Activated naive CD4-positive, alpha-beta T cell treated with anti-CD3 and anti-CD28 coated beads, Interleukin-2, amount 50 U/mL, for 72 hours (primary cell): ENCODE measurements at regions not wholly inside any gene's neighbourhood (a gene's known extent, or its start where the extent isn't known, plus 50 kb on each side); places are given as distances from the start of the nearest gene placed in this dataset.

Experiments
- ATAC-seq, 2 donors: fragments of 150-1000 bp; cut with Tn5 transposase; 2 replicates each; pipeline ENCODE4 v1.10.0; 2021; ENCODE audit warnings: mild to moderate bottlenecking in 2 of 2, moderate library complexity in 2 of 2
- DNase-seq, 2 donors: peaks; one replicate each; pipeline ENCODE4 v3.0.0; 2021 to 2022; ENCODE audit warnings: low spot score in 2 of 2
- H3K27ac Mint-ChIP-seq, 2 donors: one replicate each; pipeline ENCODE4 v1.8.0; 2022; ENCODE audit warnings: mild to moderate bottlenecking in 2 of 2, mixed read lengths in 2 of 2
- H3K36me3 Mint-ChIP-seq, 2 donors: one replicate each; pipeline ENCODE4 v1.8.0; 2022; ENCODE audit warnings: mixed read lengths in 2 of 2
- H3K9me3 Mint-ChIP-seq, 2 donors: one replicate each; pipeline ENCODE4 v1.8.0; 2022; ENCODE audit warnings: mixed read lengths in 2 of 2

DNA sequence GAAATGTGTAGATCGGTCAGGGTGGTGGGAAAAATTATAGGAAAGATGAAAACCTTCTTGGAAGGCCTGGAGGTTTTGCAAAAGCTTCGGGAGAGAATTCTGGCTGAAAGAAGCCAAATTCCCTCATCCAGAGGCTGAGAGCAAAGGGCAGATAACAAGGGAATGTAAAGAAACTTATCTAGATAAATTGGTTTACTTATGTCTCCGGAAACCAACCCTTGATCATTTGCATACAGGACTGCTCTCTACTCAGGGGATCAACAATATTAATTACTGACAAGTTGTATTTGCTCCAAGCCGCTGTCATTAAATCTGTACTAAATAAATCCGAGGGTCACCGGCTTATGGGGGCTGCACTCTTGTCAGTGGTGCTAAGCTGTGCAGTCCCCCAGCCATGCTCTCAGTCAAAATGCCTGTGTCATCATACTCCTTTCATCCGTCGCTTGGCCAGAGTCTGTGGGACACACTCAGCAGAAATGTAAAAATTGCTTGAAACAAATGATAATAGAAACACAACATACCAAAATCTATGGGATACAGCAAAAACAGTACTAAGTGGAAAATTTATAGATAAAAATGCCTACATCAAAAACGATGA is 715.7 kb downstream of the KCTD8 start:
- H3K9me3 Mint-ChIP-seq = peaks cover 22 to 27% of the 10 kb centered on the region in 2 donors
- peaks cover 0 to 4% of the 10 kb centered on the region in 2 donors for H3K36me3 Mint-ChIP-seq
- DNase-seq = no peak
- ATAC-seq = no peak
- no peak overlapping the region for H3K27ac Mint-ChIP-seq

DNA sequence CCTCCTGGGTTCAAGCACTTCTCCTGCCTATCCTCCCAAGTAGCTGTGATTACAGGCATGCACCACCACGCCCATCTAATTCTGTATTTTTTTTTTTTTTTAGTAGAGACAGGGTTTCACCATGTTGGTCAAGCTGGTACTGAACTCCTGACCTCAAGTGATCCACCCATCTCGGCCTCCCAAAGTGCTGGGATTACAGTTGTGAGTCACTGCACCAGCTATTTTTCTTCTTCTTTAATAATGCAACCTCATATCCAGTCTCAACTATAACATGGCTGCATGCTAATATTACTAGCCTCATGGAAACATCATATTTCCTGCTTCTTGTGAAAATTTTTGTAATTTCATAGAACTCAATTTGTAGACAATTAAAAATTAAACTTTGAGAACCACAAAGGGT is 706.5 kb downstream of the KCTD8 start:
- no peaks in the 10 kb centered on the region for H3K36me3 Mint-ChIP-seq
- peaks cover 7 to 13% of the 10 kb centered on the region in 2 donors for H3K9me3 Mint-ChIP-seq
- ATAC-seq (no peak), DNase-seq (no peak)
- no peak overlapping the region for H3K27ac Mint-ChIP-seq

DNA sequence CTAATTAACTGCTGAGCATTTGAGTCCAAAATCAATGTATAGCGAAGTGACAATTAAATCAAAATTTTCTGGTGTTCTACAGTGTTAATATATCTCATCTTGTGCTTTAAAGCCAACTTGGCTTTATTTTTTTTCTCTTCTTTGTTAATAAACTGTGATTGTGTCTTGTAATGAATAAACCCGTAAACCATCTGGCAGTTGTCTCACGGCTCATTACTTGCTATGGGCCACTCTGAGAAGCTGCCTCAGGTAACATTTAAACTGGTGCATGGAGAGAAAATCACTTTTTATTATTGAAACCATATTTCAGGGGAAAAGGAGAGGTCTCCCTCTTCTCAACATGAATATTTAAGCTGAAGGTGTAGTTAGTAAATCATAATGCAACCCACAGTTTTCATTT is 694.0 kb downstream of the KCTD8 start:
- peaks cover 0 to 10% of the 10 kb centered on the region in 2 donors for H3K36me3 Mint-ChIP-seq
- H3K27ac Mint-ChIP-seq = no peak overlapping the region
- H3K9me3 Mint-ChIP-seq = peaks cover 21 to 30% of the 10 kb centered on the region in 2 donors
- ATAC-seq = no peak
- DNase-seq = no peak

DNA sequence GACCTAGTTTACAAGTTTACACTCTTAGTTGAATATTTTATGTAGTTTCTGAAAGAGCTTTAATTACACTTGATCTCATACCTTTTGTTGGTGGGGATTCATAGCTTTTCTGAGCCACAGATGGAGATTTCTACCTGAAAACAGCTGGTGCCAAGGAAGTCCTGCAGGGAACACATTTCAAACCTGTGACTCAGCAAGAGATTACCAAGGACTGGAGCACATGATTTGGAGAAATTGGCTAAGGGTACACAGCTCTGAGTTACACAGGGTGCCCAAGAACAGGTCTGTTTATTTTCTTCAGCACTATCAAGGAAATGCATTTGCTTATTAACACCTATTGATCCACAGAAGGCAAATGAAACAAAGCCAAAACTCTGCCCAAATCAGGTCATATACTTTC is 691.5 kb downstream of the KCTD8 start:
- no peak for ATAC-seq
- peaks cover 13 to 23% of the 10 kb centered on the region in 2 donors for H3K9me3 Mint-ChIP-seq
- no peak overlapping the region for H3K27ac Mint-ChIP-seq
- peaks cover 0 to 9% of the 10 kb centered on the region in 2 donors for H3K36me3 Mint-ChIP-seq
- no peak for DNase-seq

DNA sequence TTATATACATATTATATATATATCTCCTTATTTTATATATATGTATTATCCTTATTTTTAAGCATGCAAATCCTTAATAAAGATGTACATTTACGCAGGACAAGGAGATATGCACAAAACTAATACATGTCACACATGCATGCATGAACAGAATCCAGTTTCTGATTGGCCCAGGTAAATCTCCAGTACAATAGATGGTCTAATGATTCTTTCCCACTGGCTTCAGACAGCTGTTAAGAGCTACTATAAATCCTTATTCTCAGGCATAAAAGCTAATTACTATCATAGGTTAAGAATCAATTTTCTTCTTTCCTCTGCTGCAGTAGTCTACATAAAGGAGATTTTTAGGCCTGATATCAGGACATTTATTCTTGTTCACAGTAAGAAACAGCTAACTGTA is 689.8 kb downstream of the KCTD8 start:
- Mint-ChIP-seq H3K27ac (no peak overlapping the region), H3K9me3 (peaks cover 0 to 10% of the 10 kb centered on the region in 2 donors), H3K36me3 (no peaks in the 10 kb centered on the region)
- ATAC-seq (no peak), DNase-seq (no peak)

DNA sequence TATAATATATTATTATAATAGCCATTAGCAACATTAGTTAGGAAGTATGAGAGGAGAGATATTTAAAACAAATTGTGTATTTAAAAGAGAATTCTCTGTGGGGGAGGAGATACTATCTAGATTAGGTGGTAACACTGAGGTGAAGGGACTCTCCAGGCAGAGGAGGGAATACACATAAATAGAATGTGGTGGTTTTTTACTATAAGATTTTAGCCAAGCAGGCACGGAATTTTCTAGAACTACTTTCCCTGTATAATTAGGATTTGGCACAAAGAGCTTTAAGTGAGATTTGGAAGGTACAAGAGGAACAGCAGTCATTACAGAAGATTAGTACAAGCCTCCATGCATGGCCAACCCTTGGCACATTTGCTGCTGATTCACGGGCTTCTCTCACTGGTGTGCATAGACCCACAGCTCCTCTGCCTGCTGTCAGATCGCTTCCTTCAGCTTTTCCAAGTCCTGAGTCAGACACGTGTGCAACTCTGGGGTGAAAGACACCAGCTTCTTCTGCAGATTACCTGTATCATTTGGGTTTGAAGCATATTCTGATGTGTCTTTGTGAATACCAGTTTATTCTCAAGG is 685.5 kb downstream of the KCTD8 start:
- no peak for ATAC-seq

DNA sequence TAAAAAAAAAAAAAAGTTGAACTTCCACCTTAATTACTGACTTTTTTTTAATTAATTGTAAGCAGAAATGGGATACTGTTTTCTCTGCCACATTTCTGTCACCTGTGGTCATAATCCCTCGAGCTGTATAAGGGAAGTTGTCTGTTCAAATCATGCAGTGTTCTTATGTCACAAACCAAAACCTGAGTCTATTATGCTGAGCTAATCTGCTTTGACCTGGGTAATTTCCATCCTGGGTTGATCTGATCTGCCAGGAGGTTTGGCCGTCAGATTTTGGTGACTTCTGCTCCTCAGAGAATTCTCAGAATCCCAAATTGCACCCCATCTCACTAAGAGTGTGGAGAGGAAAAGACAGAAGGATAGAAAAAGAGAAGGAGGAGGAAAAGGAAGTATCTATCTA is 683.1 kb downstream of the KCTD8 start:
- ATAC-seq (no peak), DNase-seq (no peak)
- H3K36me3 Mint-ChIP-seq = peaks cover 0 to 1% of the 10 kb centered on the region in 2 donors
- H3K9me3 Mint-ChIP-seq = peaks cover 5 to 15% of the 10 kb centered on the region in 2 donors
- no peak overlapping the region for H3K27ac Mint-ChIP-seq

More for the DNA sequence above, 685.5 kb downstream of the KCTD8 start:
- H3K36me3 Mint-ChIP-seq = no peaks in the 10 kb centered on the region
- no peak for DNase-seq
- no peak overlapping the region for H3K27ac Mint-ChIP-seq
- H3K9me3 Mint-ChIP-seq = peaks cover 5 to 8% of the 10 kb centered on the region in 2 donors

DNA sequence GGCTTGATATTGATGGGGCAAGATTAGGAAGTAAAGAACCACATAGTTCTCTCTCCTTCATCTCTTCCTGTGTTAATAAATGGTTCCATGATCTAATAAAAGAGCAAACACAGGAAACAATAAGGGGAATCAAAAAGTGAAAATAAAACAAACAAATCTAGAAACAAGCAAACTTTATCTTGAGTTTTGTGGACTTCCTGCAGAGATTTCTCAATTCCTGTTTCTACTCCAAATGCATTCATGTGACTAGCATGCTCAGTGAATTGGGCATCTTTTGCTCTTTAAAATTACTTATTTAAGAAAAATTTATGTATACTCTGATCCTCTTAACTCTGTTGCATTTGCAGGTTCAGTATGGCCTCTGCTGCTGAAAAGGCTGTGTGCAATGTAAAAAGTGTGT is 682.0 kb downstream of the KCTD8 start:
- no peak for ATAC-seq
- H3K27ac Mint-ChIP-seq = no peak overlapping the region
- peaks cover 5 to 19% of the 10 kb centered on the region in 2 donors for H3K9me3 Mint-ChIP-seq
- DNase-seq = no peak
- H3K36me3 Mint-ChIP-seq = peaks cover 0 to 4% of the 10 kb centered on the region in 2 donors

DNA sequence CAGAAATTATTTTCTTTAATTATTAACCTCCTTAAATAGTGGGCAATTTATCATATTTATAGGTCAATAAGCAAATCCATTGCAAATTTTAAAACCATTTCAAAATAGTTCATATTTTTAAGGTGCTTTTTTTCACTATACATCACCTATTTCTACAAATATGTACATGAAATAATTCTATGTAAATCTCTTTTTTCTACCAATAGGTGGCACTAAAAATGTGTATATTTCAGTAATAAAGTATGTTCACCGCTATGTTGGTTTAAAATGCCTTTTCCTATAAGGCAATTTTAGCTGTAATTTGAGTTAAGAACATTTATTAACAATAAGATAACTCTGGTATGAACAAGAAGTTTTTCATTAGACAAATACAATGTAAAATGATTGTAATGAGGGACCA is 672.2 kb downstream of the KCTD8 start:
- Mint-ChIP-seq H3K9me3 (peaks cover 5 to 11% of the 10 kb centered on the region in 2 donors), H3K36me3 (no peaks in the 10 kb centered on the region), H3K27ac (no peak overlapping the region)
- ATAC-seq (no peak), DNase-seq (no peak)

DNA sequence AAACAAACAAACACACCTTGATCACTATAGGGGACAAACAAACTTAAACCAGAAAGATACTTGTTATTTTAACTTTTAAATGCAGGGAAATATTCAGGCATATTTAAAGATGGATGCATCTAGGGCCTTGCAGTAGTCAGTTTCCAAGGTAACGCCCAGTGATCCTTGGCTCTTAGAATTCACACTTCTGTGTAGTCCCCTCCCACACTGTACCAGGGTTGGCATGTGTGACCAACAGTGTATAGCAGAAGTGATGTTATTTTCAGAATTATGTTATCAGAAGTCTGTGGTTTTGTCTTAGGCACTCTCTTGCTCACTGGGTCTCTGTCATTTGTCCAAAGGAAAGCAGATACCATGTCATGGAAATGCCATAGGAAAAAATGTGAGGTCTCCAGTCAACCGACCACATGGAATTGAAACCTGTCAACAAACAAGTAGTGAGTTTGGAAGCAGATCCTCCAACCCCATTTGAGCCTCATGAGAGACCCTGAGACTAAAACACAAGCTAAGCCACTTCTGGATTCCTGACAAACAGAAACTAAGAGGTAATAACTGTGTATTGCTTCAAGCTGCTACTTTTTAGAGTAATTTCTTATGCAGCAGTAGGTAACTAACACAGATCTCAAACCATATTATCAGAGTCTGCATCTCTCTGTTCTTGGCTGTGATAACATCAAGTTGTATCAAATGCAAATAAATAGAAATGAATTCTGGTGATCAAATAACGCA is 670.3 kb downstream of the KCTD8 start:
- H3K27ac Mint-ChIP-seq = no peak overlapping the region
- H3K36me3 Mint-ChIP-seq = no peaks in the 10 kb centered on the region
- ATAC-seq (no peak), DNase-seq (no peak)
- H3K9me3 Mint-ChIP-seq = peaks cover 0 to 11% of the 10 kb centered on the region in 2 donors

DNA sequence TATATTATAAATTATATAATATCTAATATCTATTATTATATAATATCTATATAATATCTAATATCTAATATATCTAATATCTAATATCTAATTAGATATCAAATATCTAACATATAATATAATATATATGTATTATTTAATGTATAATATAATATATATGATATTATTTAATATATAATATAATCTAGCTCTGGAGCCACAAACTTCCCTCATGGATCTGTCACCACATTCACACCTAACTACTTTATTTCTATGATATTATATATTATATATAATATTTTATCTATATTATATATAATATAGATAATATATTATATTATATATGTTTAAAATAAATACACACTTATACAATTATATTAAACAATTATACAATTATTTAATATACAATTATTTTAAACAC is 667.5 kb downstream of the KCTD8 start:
- no peak overlapping the region for H3K27ac Mint-ChIP-seq
- peaks cover 0 to 16% of the 10 kb centered on the region in 2 donors for H3K9me3 Mint-ChIP-seq
- ATAC-seq (no peak), DNase-seq (no peak)
- no peaks in the 10 kb centered on the region for H3K36me3 Mint-ChIP-seq

DNA sequence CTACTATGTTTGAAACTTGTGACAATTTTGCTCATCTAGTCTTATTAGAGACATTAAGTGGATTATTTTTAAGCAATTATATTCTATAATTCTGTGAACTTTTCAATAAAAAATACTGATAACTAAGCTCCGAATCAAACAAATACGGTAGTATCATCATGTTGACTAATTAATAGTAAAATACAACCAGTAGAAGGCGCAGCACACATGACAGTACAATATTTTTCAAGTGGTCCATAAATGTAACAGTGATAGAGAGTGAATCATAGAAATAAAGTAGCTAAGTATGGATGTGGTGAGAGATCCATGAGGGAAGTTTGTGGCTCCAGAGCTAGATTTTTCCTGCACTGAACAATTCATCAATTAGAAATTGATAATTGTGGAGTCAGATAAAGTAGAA is 666.2 kb downstream of the KCTD8 start:
- H3K36me3 Mint-ChIP-seq = no peaks in the 10 kb centered on the region
- no peak for ATAC-seq

DNA sequence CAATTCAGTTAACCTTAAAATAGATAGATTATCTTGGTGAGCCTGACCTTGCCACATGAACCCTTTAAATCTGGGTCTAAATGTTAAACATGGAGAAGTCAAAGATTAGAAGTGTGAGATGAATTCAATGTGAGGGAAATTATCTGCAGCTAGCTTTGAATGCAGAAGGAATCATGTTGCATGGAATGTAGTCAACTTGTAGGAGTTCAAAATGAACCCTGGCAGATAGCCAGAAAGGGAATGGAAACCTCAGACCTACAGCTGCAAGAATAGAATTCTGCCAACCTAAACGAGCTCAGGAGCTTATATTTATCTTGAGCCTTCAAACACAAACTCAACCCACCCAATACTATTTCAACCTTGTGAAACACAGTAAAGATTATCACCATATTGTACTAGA is 632.5 kb downstream of the KCTD8 start:
- ATAC-seq (no peak), DNase-seq (no peak)
- no peak overlapping the region for H3K27ac Mint-ChIP-seq
- H3K9me3 Mint-ChIP-seq = peaks cover 9 to 26% of the 10 kb centered on the region in 2 donors
- H3K36me3 Mint-ChIP-seq = peaks cover 0 to 4% of the 10 kb centered on the region in 2 donors

More for the DNA sequence above, 666.2 kb downstream of the KCTD8 start:
- no peak for DNase-seq
- Mint-ChIP-seq H3K27ac (no peak overlapping the region), H3K9me3 (peaks cover 4 to 16% of the 10 kb centered on the region in 2 donors)

DNA sequence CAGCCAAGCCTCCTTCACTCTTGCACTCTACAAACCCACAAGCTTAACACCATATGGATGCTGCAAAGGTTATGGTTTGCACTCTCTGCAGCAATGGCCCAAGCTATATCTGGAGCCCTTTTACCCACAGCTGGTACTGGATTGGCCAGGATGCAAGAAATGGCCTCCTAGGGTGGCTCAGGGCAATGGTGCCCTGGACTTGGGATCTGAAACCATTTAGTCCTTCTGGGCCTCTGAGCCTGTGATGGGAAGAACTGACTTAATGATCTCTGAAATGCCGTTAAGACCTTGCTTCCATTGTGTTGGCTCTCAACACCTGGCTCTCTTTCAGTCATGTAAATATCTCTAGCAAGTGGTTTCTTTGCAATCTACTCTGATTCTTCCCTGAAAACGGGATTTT is 626.0 kb downstream of the KCTD8 start:
- Mint-ChIP-seq H3K36me3 (peaks cover 0 to 4% of the 10 kb centered on the region in 2 donors), H3K27ac (no peak overlapping the region), H3K9me3 (peaks cover 10 to 41% of the 10 kb centered on the region in 2 donors)
- no peak for DNase-seq
- no peak for ATAC-seq

DNA sequence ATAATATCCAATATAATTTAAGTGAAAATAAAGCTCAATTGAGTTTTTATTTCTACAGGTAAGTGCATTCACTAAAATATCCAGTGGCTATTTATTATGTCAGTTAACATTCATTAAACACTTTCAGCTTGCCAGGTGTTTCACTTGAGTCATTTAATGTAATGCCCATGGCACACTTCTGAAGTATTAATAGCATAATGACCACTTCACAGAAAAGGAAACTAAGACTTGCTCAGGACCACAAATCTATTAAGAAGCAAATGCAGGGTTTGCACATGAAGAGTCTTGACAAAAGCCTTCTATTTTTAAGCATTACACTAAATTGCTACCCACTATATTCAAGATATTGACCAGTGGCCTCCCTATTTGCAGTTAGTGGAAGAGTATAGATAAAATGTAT is 612.7 kb downstream of the KCTD8 start:
- no peak overlapping the region for H3K27ac Mint-ChIP-seq
- no peak for DNase-seq
- peaks cover 16 to 32% of the 10 kb centered on the region in 2 donors for H3K9me3 Mint-ChIP-seq
- peaks cover 0 to 5% of the 10 kb centered on the region in 2 donors for H3K36me3 Mint-ChIP-seq
- no peak for ATAC-seq

DNA sequence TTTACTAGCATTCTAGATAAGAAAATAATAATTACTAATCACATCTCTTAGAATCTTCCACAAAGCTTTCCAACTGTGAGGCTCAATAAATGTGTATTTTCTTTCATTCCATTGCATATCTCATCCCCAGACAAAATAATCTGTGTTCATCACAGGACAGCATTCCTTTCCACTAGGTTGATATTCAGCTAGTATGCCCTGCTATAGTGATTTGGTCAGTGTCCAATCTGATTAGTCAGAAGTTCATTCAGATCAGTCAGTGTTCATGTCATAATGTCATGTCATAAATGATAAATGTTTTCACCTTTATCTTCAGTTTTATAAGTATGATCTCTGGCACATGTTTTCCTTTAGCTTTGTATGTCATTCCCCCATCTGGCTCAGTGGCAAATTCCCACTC is 611.4 kb downstream of the KCTD8 start:
- DNase-seq (no peak), ATAC-seq (no peak)
- Mint-ChIP-seq H3K36me3 (peaks cover 0 to 5% of the 10 kb centered on the region in 2 donors), H3K27ac (no peak overlapping the region), H3K9me3 (peaks cover 16 to 29% of the 10 kb centered on the region in 2 donors)

DNA sequence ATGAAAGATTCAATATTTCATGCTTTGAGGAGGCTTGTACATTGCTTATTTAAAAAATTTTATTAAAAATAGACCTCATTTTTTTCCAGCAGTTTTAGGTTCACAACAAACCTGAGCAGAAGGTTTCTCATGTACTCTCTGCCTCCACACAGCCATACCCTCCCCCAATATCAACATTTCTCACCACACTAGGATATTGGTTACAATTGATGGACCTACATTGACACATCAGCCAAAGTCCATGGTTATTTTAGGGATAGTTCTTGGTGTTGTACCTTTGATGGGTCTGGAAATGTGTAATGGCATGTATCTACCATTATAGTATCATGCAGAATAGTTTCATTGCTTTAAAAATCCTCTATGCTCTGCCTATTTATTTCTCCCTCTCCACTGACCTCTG is 611.0 kb downstream of the KCTD8 start:
- Mint-ChIP-seq H3K36me3 (peaks cover 0 to 5% of the 10 kb centered on the region in 2 donors), H3K27ac (no peak overlapping the region), H3K9me3 (peaks cover 16 to 29% of the 10 kb centered on the region in 2 donors)
- DNase-seq (no peak), ATAC-seq (no peak)
